Activated T-helper 2 cell treated with anti-CD3 and anti-CD28 coated beads, Interferon-gamma antibody, Interleukin-2, Interleukin-4, amounts not matched to agents 10 μg/mL and 5 μg/mL and 100 μg/mL, durations not matched to agents 14 hours and 24 hours and 36 hours (primary cell): ENCODE measurements at regions not wholly inside any gene's neighbourhood (a gene's known extent, or its start where the extent isn't known, plus 50 kb on each side); places are given as distances from the start of the nearest gene placed in this dataset.

Experiments used
- DNase-seq: peaks from one replicate; pipeline ENCODE4 v3.0.0; 2021; ENCODE audit warnings: low spot score
- H3K27ac Mint-ChIP-seq: one replicate; pipeline ENCODE4 v1.8.0; 2021; ENCODE audit warnings: mixed read lengths
- H3K27me3 Mint-ChIP-seq: one replicate; pipeline ENCODE4 v1.8.0; 2021; ENCODE audit warnings: low read depth, mixed read lengths
- H3K36me3 Mint-ChIP-seq: one replicate; pipeline ENCODE4 v1.8.0; 2021; ENCODE audit warnings: low read depth, mixed read lengths
- H3K4me1 Mint-ChIP-seq: one replicate; pipeline ENCODE4 v1.8.0; 2021; ENCODE audit warnings: low read depth, mixed read lengths
- H3K4me3 Mint-ChIP-seq: one replicate; pipeline ENCODE4 v1.8.0; 2021; ENCODE audit warnings: low read depth, mild to moderate bottlenecking, moderate library complexity, mixed read lengths
- H3K9me3 Mint-ChIP-seq: one replicate; pipeline ENCODE4 v1.8.0; 2021; ENCODE audit warnings: mixed read lengths
- intact Hi-C: fragments of 100-400 bp; cut with micrococcal nuclease; formaldehyde crosslinking; loops from one replicate; pipeline ENCODE4 v1.15.1; 2023

- intact Hi-C loops, result no loop called here
- H3K27me3 Mint-ChIP-seq, result no peaks in the 10 kb centered on the region
- no peak overlapping the region for H3K4me3 Mint-ChIP-seq
- H3K9me3 Mint-ChIP-seq, result no peaks in the 10 kb centered on the region
- no peak for DNase-seq
- H3K4me1 Mint-ChIP-seq, result no peaks in the 10 kb centered on the region
- H3K27ac Mint-ChIP-seq, result no peak overlapping the region
- H3K36me3 Mint-ChIP-seq, result no peaks in the 10 kb centered on the region
Observed at GRCh38 chr3:82079335-82079890, 318.0 kb upstream of the GBE1 start.

- Mint-ChIP-seq H3K9me3 (no peaks in the 10 kb centered on the region), H3K4me3 (no peak overlapping the region), H3K36me3 (no peaks in the 10 kb centered on the region), H3K27me3 (no peaks in the 10 kb centered on the region), H3K27ac (no peak overlapping the region), H3K4me1 (no peaks in the 10 kb centered on the region)
- no peak for DNase-seq
- intact Hi-C loops, result no loop called here
Observed at GRCh38 chr3:82078246-82078645, 316.8 kb upstream of the GBE1 start.

GRCh38 chr3:82067420-82067819 is 306.0 kb upstream of the GBE1 start:
- H3K4me3 Mint-ChIP-seq, result no peak overlapping the region
- H3K27me3 Mint-ChIP-seq, result no peaks in the 10 kb centered on the region
- no peaks in the 10 kb centered on the region for H3K36me3 Mint-ChIP-seq
- H3K27ac Mint-ChIP-seq, result no peak overlapping the region
- intact Hi-C loops, result no loop called here
- no peaks in the 10 kb centered on the region for H3K9me3 Mint-ChIP-seq
- no peaks in the 10 kb centered on the region for H3K4me1 Mint-ChIP-seq
- no peak for DNase-seq

GRCh38 chr3:82058809-82059208 is 297.4 kb upstream of the GBE1 start:
- intact Hi-C loops, result no loop called here
- H3K27ac Mint-ChIP-seq, result no peak overlapping the region

GRCh38 chr3:82055792-82056191 is 294.3 kb upstream of the GBE1 start:
- no peak overlapping the region for H3K4me3 Mint-ChIP-seq
- no peaks in the 10 kb centered on the region for H3K27me3 Mint-ChIP-seq
- H3K27ac Mint-ChIP-seq, result no peak overlapping the region
- intact Hi-C loops, result no loop called here
- no peak for DNase-seq
- H3K9me3 Mint-ChIP-seq, result no peaks in the 10 kb centered on the region
- H3K4me1 Mint-ChIP-seq, result no peaks in the 10 kb centered on the region
- no peaks in the 10 kb centered on the region for H3K36me3 Mint-ChIP-seq

More at GRCh38 chr3:82058809-82059208, 297.4 kb upstream of the GBE1 start:
- Mint-ChIP-seq H3K36me3 (no peaks in the 10 kb centered on the region), H3K4me1 (no peaks in the 10 kb centered on the region), H3K9me3 (no peaks in the 10 kb centered on the region), H3K27me3 (no peaks in the 10 kb centered on the region), H3K4me3 (no peak overlapping the region)
- no peak for DNase-seq

- H3K4me1 Mint-ChIP-seq, result no peaks in the 10 kb centered on the region
- H3K27ac Mint-ChIP-seq, result no peak overlapping the region
- intact Hi-C loops, result no loop called here
- no peak overlapping the region for H3K4me3 Mint-ChIP-seq
- DNase-seq, result no peak
- H3K27me3 Mint-ChIP-seq, result no peaks in the 10 kb centered on the region
- H3K9me3 Mint-ChIP-seq, result no peaks in the 10 kb centered on the region
- H3K36me3 Mint-ChIP-seq, result no peaks in the 10 kb centered on the region
Observed at GRCh38 chr3:82054849-82055248, 293.4 kb upstream of the GBE1 start.

GRCh38 chr3:82053236-82053635 is 291.8 kb upstream of the GBE1 start:
- no peaks in the 10 kb centered on the region for H3K9me3 Mint-ChIP-seq
- no peaks in the 10 kb centered on the region for H3K4me1 Mint-ChIP-seq
- H3K36me3 Mint-ChIP-seq, result no peaks in the 10 kb centered on the region
- DNase-seq, result no peak
- no peaks in the 10 kb centered on the region for H3K27me3 Mint-ChIP-seq
- H3K4me3 Mint-ChIP-seq, result no peak overlapping the region
- intact Hi-C loops, result no loop called here
- H3K27ac Mint-ChIP-seq, result no peak overlapping the region

GRCh38 chr3:82050382-82050781 is 288.9 kb upstream of the GBE1 start:
- intact Hi-C loops, result no loop called here
- H3K27me3 Mint-ChIP-seq, result no peaks in the 10 kb centered on the region
- H3K36me3 Mint-ChIP-seq, result no peaks in the 10 kb centered on the region
- no peak for DNase-seq
- H3K4me1 Mint-ChIP-seq, result no peaks in the 10 kb centered on the region
- no peak overlapping the region for H3K4me3 Mint-ChIP-seq
- no peaks in the 10 kb centered on the region for H3K9me3 Mint-ChIP-seq
- no peak overlapping the region for H3K27ac Mint-ChIP-seq

- H3K27ac Mint-ChIP-seq, result no peak overlapping the region
- no peak for DNase-seq
- intact Hi-C loops, result no loop called here
- H3K4me3 Mint-ChIP-seq, result no peak overlapping the region
- H3K4me1 Mint-ChIP-seq, result no peaks in the 10 kb centered on the region
- no peaks in the 10 kb centered on the region for H3K9me3 Mint-ChIP-seq
- H3K27me3 Mint-ChIP-seq, result no peaks in the 10 kb centered on the region
- H3K36me3 Mint-ChIP-seq, result no peaks in the 10 kb centered on the region
Observed at GRCh38 chr3:82048711-82049110, 287.3 kb upstream of the GBE1 start.

- no peak overlapping the region for H3K27ac Mint-ChIP-seq
- H3K4me1 Mint-ChIP-seq, result no peaks in the 10 kb centered on the region
- no peaks in the 10 kb centered on the region for H3K9me3 Mint-ChIP-seq
- H3K27me3 Mint-ChIP-seq, result no peaks in the 10 kb centered on the region
- DNase-seq, result no peak
- intact Hi-C loops, result no loop called here
- no peaks in the 10 kb centered on the region for H3K36me3 Mint-ChIP-seq
- no peak overlapping the region for H3K4me3 Mint-ChIP-seq
Observed at GRCh38 chr3:82044930-82045705, 283.7 kb upstream of the GBE1 start.

GRCh38 chr3:82038556-82038955 is 277.1 kb upstream of the GBE1 start:
- Mint-ChIP-seq H3K27ac (no peak overlapping the region), H3K27me3 (no peaks in the 10 kb centered on the region), H3K4me3 (no peak overlapping the region), H3K4me1 (no peaks in the 10 kb centered on the region), H3K9me3 (no peaks in the 10 kb centered on the region), H3K36me3 (no peaks in the 10 kb centered on the region)
- intact Hi-C loops, result no loop called here
- DNase-seq, result no peak

- H3K9me3 Mint-ChIP-seq, result no peaks in the 10 kb centered on the region
- intact Hi-C loops, result no loop called here
- no peak overlapping the region for H3K4me3 Mint-ChIP-seq
- H3K27me3 Mint-ChIP-seq, result no peaks in the 10 kb centered on the region
- no peaks in the 10 kb centered on the region for H3K36me3 Mint-ChIP-seq
- no peak overlapping the region for H3K27ac Mint-ChIP-seq
- no peaks in the 10 kb centered on the region for H3K4me1 Mint-ChIP-seq
- DNase-seq, result no peak
Observed at GRCh38 chr3:82033186-82033585, 271.7 kb upstream of the GBE1 start.

- Mint-ChIP-seq H3K4me1 (no peaks in the 10 kb centered on the region), H3K4me3 (no peak overlapping the region), H3K9me3 (no peaks in the 10 kb centered on the region)
Observed at GRCh38 chr3:82031596-82031995, 270.2 kb upstream of the GBE1 start.

More at GRCh38 chr3:82031596-82031995, 270.2 kb upstream of the GBE1 start:
- Mint-ChIP-seq H3K27ac (no peak overlapping the region), H3K36me3 (no peaks in the 10 kb centered on the region), H3K27me3 (no peaks in the 10 kb centered on the region)
- intact Hi-C loops, result no loop called here
- no peak for DNase-seq
